Neutrophil (primary cell): ENCODE measurements at regions not wholly inside any gene's neighbourhood (a gene's known extent, or its start where the extent isn't known, plus 50 kb on each side); places are given as distances from the start of the nearest gene placed in this dataset.

Experiments
- H3K27ac ChIP-seq: fragments of 200-600 bp; sonication (generic); 2 replicates; pipeline ENCODE4 v1.5.1; 2016; ENCODE audit warnings: mild to moderate bottlenecking, moderate library complexity
- H3K27me3 ChIP-seq: fragments of 200-600 bp; sonication (generic); 2 replicates; pipeline ENCODE4 v1.6.0; 2016; ENCODE audit warnings: mild to moderate bottlenecking
- H3K36me3 ChIP-seq: fragments of 200-600 bp; sonication (generic); 2 replicates; pipeline ENCODE4 v1.5.1; 2017
- H3K4me1 ChIP-seq, 2 experiments: fragments of 200-600 bp in 1 of 2; sonication (generic) in 1 of 2; 1 replicate in 1 of 2; 2 replicates in 1 of 2; pipeline versions ENCODE4 v1.5.1 to v1.6.1; 2013 to 2016; ENCODE audit warnings: low read depth in 1 of 2, low read length in 1 of 2, mild to moderate bottlenecking in 1 of 2, moderate library complexity in 1 of 2; ENCODE audit not compliant: control insufficient read depth in 1 of 2, insufficient read depth in 1 of 2
- H3K4me3 ChIP-seq, 2 experiments: fragments of 200-600 bp in 1 of 2; sonication (generic) in 1 of 2; 1 replicate in 1 of 2; 2 replicates in 1 of 2; pipeline ENCODE4 v1.5.1; 2013 to 2016; ENCODE audit warnings: low read depth in 1 of 2, low read length in 1 of 2, mild to moderate bottlenecking in 1 of 2, moderate library complexity in 1 of 2
- H3K9me3 ChIP-seq: fragments of 200-600 bp; sonication (generic); 2 replicates; pipeline ENCODE4 v1.5.1; 2016
- TF ChIP-seq, protein P1 (sequence below): fragments of 200-600 bp; sonication (generic); IDR thresholded peaks from 2 replicates; pipeline ENCODE4 v1.5.1; 2016; ENCODE audit warnings: antibody characterized with exemption

DNA sequence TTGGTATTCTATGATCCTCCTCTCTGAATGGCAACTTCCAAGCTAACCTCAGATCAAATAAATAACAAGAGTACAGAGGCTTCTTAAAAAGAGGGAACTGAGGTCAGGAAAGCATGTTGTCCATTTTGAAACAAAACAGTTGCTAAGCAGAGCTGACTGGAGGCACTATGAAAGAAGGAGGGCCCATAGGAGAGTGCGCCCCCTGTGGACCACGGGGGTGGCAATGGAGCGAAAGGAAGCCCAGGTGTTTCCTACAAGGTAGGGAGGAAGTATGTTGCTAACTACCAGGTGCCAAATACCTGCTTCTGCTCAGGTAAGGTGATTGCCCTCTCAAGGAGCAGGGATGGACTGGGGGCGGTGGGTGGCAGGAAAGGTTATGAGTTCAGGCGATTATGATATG lies 101.8 kb upstream of the MAST4 start:
- TF ChIP-seq, protein P1, sequence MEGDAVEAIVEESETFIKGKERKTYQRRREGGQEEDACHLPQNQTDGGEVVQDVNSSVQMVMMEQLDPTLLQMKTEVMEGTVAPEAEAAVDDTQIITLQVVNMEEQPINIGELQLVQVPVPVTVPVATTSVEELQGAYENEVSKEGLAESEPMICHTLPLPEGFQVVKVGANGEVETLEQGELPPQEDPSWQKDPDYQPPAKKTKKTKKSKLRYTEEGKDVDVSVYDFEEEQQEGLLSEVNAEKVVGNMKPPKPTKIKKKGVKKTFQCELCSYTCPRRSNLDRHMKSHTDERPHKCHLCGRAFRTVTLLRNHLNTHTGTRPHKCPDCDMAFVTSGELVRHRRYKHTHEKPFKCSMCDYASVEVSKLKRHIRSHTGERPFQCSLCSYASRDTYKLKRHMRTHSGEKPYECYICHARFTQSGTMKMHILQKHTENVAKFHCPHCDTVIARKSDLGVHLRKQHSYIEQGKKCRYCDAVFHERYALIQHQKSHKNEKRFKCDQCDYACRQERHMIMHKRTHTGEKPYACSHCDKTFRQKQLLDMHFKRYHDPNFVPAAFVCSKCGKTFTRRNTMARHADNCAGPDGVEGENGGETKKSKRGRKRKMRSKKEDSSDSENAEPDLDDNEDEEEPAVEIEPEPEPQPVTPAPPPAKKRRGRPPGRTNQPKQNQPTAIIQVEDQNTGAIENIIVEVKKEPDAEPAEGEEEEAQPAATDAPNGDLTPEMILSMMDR, result no peak
- Histone ChIP-seq H3K4me1 (no peaks in the 10 kb centered on the region), H3K36me3 (no peaks in the 10 kb centered on the region), H3K27ac (no peak overlapping the region), H3K27me3 (peaks cover 5% of the 10 kb centered on the region), H3K9me3 (peaks cover under 1% of the 10 kb centered on the region), H3K4me3 (no peak overlapping the region)

DNA sequence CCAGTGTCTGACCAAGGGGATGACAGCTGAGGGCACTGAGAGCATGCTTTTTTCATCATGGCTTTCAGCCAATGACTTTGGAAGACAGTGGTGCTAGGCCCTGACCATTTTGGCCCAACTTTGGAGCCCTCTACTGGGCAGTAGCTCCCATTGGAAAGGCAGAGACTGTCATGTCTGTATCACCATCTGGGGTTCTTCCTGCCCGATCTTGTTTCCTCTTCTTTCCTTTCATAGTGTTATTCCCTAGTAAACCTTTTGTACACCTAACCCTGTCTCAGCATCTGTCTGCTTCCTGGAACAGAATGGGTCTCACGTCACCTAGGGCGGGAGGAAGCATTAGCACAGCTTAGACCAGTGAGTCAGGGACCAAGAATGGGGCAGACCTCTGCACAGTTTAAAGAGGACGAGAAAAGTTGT lies 97.4 kb upstream of the MAST4 start:
- Histone ChIP-seq H3K27ac (no peak overlapping the region), H3K36me3 (no peaks in the 10 kb centered on the region), H3K9me3 (no peaks in the 10 kb centered on the region), H3K4me3 (no peak overlapping the region), H3K27me3 (peaks cover 4% of the 10 kb centered on the region), H3K4me1 (no peaks in the 10 kb centered on the region)
- TF ChIP-seq, protein P1, result no peak

- TF ChIP-seq, protein P1, result no peak
- Histone ChIP-seq H3K4me3 (no peak overlapping the region), H3K4me1 (no peaks in the 10 kb centered on the region), H3K36me3 (no peaks in the 10 kb centered on the region), H3K27me3 (no peaks in the 10 kb centered on the region), H3K27ac (no peak overlapping the region), H3K9me3 (no peaks in the 10 kb centered on the region)
Measured at GRCh38 chr5:66503203-66503789, 92.9 kb upstream of the MAST4 start.

DNA sequence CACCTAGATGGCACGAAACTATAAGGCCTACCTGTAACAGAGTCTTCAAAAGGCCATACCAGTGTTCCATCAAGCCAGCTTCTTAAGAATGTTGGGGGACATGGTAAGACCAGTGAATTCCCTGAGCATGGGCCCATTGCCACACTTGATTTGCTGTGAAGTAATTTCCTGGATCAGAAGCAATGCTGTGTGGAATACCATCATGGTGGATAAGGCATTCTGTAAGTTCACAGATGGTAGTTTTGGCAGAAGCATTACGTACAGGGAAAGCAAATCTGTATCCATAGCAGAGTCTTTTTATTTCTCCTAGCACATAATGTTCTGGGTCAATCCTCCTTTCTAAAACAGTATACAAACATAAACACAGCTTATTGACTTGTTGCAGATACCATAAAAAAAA lies 89.1 kb upstream of the MAST4 start:
- no peaks in the 10 kb centered on the region for H3K9me3 ChIP-seq
- TF ChIP-seq, protein P1, result no peak
- no peaks in the 10 kb centered on the region for H3K36me3 ChIP-seq
- H3K27ac ChIP-seq, result no peak overlapping the region
- no peaks in the 10 kb centered on the region for H3K4me1 ChIP-seq
- H3K27me3 ChIP-seq, result no peaks in the 10 kb centered on the region
- H3K4me3 ChIP-seq, result no peak overlapping the region

- Histone ChIP-seq H3K4me1 (no peaks in the 10 kb centered on the region), H3K27ac (no peak overlapping the region), H3K4me3 (no peak overlapping the region), H3K27me3 (no peaks in the 10 kb centered on the region), H3K9me3 (no peaks in the 10 kb centered on the region), H3K36me3 (no peaks in the 10 kb centered on the region)
- TF ChIP-seq, protein P1, result no peak
Measured at GRCh38 chr5:66511491-66511890, 84.7 kb upstream of the MAST4 start.

DNA sequence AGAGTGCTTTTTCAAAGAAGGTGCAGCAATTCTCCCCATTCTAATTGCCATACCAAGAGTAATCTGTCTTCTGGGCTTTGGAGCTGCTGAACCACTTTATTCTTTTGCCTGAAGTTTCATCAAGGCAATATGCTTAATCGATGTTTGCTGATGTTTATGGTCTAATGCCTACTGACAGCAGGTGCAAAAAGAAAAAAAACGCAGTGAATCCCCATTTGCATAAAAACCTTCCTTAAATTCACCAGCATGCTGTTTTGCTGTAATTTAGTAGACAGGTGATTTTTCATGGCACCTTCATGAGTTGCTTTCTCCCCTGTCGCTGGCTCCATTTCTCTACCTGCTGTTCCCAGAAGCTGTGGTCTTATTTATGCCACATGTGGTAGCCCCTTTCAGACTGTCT lies 83.1 kb upstream of the MAST4 start:
- TF ChIP-seq, protein P1, result no peak

More for the DNA sequence above, 83.1 kb upstream of the MAST4 start:
- Histone ChIP-seq H3K27ac (no peak overlapping the region), H3K4me1 (no peaks in the 10 kb centered on the region), H3K27me3 (no peaks in the 10 kb centered on the region), H3K4me3 (no peak overlapping the region), H3K9me3 (no peaks in the 10 kb centered on the region), H3K36me3 (no peaks in the 10 kb centered on the region)
